GM12878 (cell line): ENCODE measurements at regions not wholly inside any gene's neighbourhood (a gene's known extent, or its start where the extent isn't known, plus 50 kb on each side); places are given as distances from the start of the nearest gene placed in this dataset.

ENCODE experiments used
- ATAC-seq: fragments of 200-7000 bp; cut with Tn5 transposase; 3 replicates; pipeline ENCODE4 v1.9.1; 2020; ENCODE audit warnings: mild to moderate bottlenecking, moderate library complexity
- BruUV-seq: library from RNA; stranded (reverse); fragments of 400-500 nt; replicated peaks from 2 replicates; lab custom pipeline; 2021; lab: Mats Ljungman, UMichigan
- CTCF ChIA-PET: fragments of 300-600 bp; sonication (Branson Sonifier 250); formaldehyde crosslinking; extraction: SDS; loops from one replicate; lab custom pipeline; 2021; ENCODE audit warnings: inconsistent platforms; lab: Yijun Ruan, JAX
- POLR2A ChIA-PET: fragments of 350-600 bp; formaldehyde crosslinking; extraction: SDS; loops from one replicate; lab custom pipeline; 2021; ENCODE audit warnings: inconsistent platforms; lab: Charles Lee
- RAD21 ChIA-PET: fragments of 300-600 bp; sonication (Branson Sonifier 250); formaldehyde crosslinking; loops from one replicate; lab custom pipeline; 2023; ENCODE audit warnings: antibody characterized with exemption; ENCODE audit not compliant: unreplicated experiment; lab: Charles Lee
- SMC1A ChIA-PET: fragments of 300-600 bp; sonication (Branson Sonifier 250); formaldehyde crosslinking; loops from one replicate; lab custom pipeline; 2023; ENCODE audit not compliant: unreplicated experiment, uncharacterized antibody; lab: Charles Lee
- DNase-seq: peaks from one replicate; pipeline ENCODE4 v3.0.0-alpha.2; 2011; ENCODE audit warnings: low read depth, low spot score
- FAIRE-seq: peaks from 3 replicates; lab custom pipeline; 2011; peaks lifted over from hg19 to GRCh38; lab: Jason Lieb, UNC
- H2AFZ ChIP-seq: 2 replicates; pipeline ENCODE4 v1.6.0; 2011; ENCODE audit warnings: low read depth, low read length, control low read depth; ENCODE audit not compliant: control insufficient read depth
- H3K27ac ChIP-seq: 2 replicates; pipeline ENCODE4 v1.5.1; 2011; ENCODE audit warnings: control low read depth; ENCODE audit not compliant: control insufficient read depth, insufficient read depth
- H3K27me3 ChIP-seq, 2 experiments: replicated peaks in 1 of 2; 2 replicates each; pipeline versions ENCODE4 v1.6.0 to v1.6.1; 2011; ENCODE audit warnings: low read length in 1 of 2; ENCODE audit not compliant: control insufficient read depth in 2 of 2, insufficient read depth in 2 of 2
- H3K36me3 ChIP-seq, 2 experiments: 2 replicates each; pipeline ENCODE4 v1.5.1; 2011; ENCODE audit warnings: low read length in 1 of 2; ENCODE audit not compliant: control insufficient read depth in 2 of 2, insufficient read depth in 2 of 2
- H3K4me1 ChIP-seq: 2 replicates; pipeline ENCODE4 v1.6.1; 2011; ENCODE audit warnings: mild to moderate bottlenecking, low read length, moderate library complexity, mixed read lengths; ENCODE audit not compliant: control insufficient read depth, insufficient read depth
- H3K4me2 ChIP-seq: 2 replicates; pipeline ENCODE4 v1.6.0; 2011; ENCODE audit warnings: control low read depth; ENCODE audit not compliant: control insufficient read depth, insufficient read depth
- H3K4me3 ChIP-seq: fragments of 200-600 bp; sonication (generic); 2 replicates; pipeline ENCODE4 v1.5.1; 2016
- H3K79me2 ChIP-seq: 2 replicates; pipeline ENCODE4 v1.6.0; 2011; ENCODE audit warnings: low read length; ENCODE audit not compliant: control insufficient read depth, insufficient read depth
- H3K9ac ChIP-seq: 2 replicates; pipeline ENCODE4 v1.8.0; 2011; ENCODE audit warnings: low read length, control low read depth, mixed read lengths; ENCODE audit not compliant: control insufficient read depth, insufficient read depth
- H3K9me3 ChIP-seq: replicated peaks from 3 replicates; pipeline ENCODE4 v1.5.1; 2011; ENCODE audit warnings: mild to moderate bottlenecking, low read length; ENCODE audit not compliant: control insufficient read depth, insufficient read depth
- H4K20me1 ChIP-seq: 2 replicates; pipeline ENCODE4 v1.6.0; 2011; ENCODE audit not compliant: control insufficient read depth, insufficient read depth
- BCL11A ChIP-seq: IDR thresholded peaks from 2 replicates; pipeline ENCODE4 v1.6.1; 2011; ENCODE audit warnings: low read depth, low read length
- BHLHE40 ChIP-seq, 2 experiments: fragments of 450-650 bp in 1 of 2; IDR thresholded peaks; 2 replicates each; pipeline ENCODE4 v1.6.1; 2011 to 2017; ENCODE audit warnings: low read depth in 2 of 2, borderline replicate concordance in 1 of 2, improper control_type of control experiment in 1 of 2, low read length in 1 of 2, mild to moderate bottlenecking in 1 of 2
- GATAD2B ChIP-seq: fragments of 450-650 bp; conservative IDR thresholded peaks from 2 replicates; pipeline ENCODE4 v1.6.1; 2017; ENCODE audit warnings: low read depth, mild to moderate bottlenecking, moderate library complexity
- IKZF2 ChIP-seq, 2 experiments: fragments of 450-650 bp; IDR thresholded peaks; 2 replicates each; pipeline ENCODE4 v1.6.1; 2017; ENCODE audit warnings: mild to moderate bottlenecking in 2 of 2, moderate library complexity in 2 of 2
- KLF5 ChIP-seq: fragments of 450-650 bp; IDR thresholded peaks from 2 replicates; pipeline ENCODE4 v1.6.1; 2014; ENCODE audit warnings: mild to moderate bottlenecking; ENCODE audit not compliant: partially characterized antibody
- MTA2 ChIP-seq: fragments of 450-650 bp; IDR thresholded peaks from 2 replicates; pipeline ENCODE4 v1.6.1; 2016; ENCODE audit warnings: low read depth, mild to moderate bottlenecking, moderate library complexity
- RUNX3 ChIP-seq: IDR thresholded peaks from 2 replicates; pipeline ENCODE4 v1.6.1; 2012; ENCODE audit warnings: low read length, inconsistent platforms
- SMC3 ChIP-seq: IDR thresholded peaks from 2 replicates; pipeline ENCODE4 v1.6.1; 2011; ENCODE audit warnings: low read length, improper control_type of control experiment, borderline replicate concordance
- SP1 ChIP-seq: IDR thresholded peaks from one replicate; pipeline ENCODE4 v1.6.1; 2011; ENCODE audit warnings: low read depth, low read length
- STAT3 ChIP-seq: IDR thresholded peaks from 2 replicates; pipeline ENCODE4 v1.6.1; 2011; ENCODE audit warnings: low read depth, low read length, improper control_type of control experiment
- ZBED1 ChIP-seq: IDR thresholded peaks from 2 replicates; pipeline ENCODE4 v1.6.1; 2016; ENCODE audit warnings: borderline replicate concordance
- WGBS: methylation state at CpG from one replicate; pipeline ENCODE4 v1.1.6; 2016; ENCODE audit warnings: low lambda C conversion rate; ENCODE audit not compliant: insufficient replicate concordance, insufficient coverage; ENCODE audit errors: missing lambda C conversion rate; 5-methylcytosine and 5-hydroxymethylcytosine counted together
- in situ Hi-C: fragments of 300-500 bp; cut with MboI; formaldehyde crosslinking; loops from 9 replicates; pipeline ENCODE4 v1.14.3; 2018; ENCODE audit warnings: mixed read lengths
- intact Hi-C: fragments of 100-400 bp; cut with micrococcal nuclease; formaldehyde crosslinking; loops from one replicate; pipeline ENCODE4 v1.14.2; 2022; ENCODE audit not compliant: unreplicated experiment
- TF ChIP-seq, protein P1 (sequence below): fragments of 450-650 bp; IDR thresholded peaks from 2 replicates; pipeline ENCODE4 v1.6.1; 2018; ENCODE audit warnings: borderline replicate concordance, mild to moderate bottlenecking; ENCODE audit not compliant: partially characterized antibody
- TF ChIP-seq, protein P2 (sequence below): IDR thresholded peaks from 2 replicates; pipeline ENCODE4 v1.6.1; 2011; ENCODE audit warnings: mild to moderate bottlenecking, low read depth, low read length, moderate library complexity; ENCODE audit not compliant: insufficient replicate concordance
- TF ChIP-seq, protein P3 (sequence below): fragments of 150-350 bp; IDR thresholded peaks from 2 replicates; pipeline ENCODE4 v1.6.1; 2016; ENCODE audit warnings: low read depth, low read length

DNA sequence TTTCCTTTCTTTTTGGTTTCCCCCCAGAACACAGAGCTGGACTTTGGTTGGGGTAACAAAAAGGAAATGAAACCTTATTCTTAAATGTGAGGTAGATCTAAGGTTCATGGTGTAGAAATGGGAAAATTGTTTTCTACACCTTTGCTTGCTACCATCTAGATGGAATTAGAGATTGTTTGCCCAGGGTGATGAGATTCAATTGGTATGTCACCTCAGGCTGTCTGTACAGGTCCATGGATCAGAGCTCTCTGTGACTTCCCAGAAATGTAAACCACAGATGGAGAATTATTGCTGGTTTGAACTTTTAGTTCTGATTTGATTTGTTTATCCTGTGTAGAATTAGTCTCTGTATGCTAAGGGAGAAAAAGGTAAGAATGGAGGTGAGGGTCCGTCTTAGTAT, 146.7 kb downstream of the PCDH7 start:
- Histone ChIP-seq H3K27ac (no peak overlapping the region), H3K9me3 (no peaks in the 10 kb centered on the region), H3K79me2 (no peaks in the 10 kb centered on the region), H3K4me1 (no peaks in the 10 kb centered on the region), H2AFZ (no peak overlapping the region), H3K27me3 (no peaks in the 10 kb centered on the region), H3K4me3 (no peak overlapping the region), H3K4me2 (no peak overlapping the region), H3K9ac (no peak overlapping the region), H3K36me3 (no peaks in the 10 kb centered on the region), H4K20me1 (no peaks in the 10 kb centered on the region)
- no peak for TF ChIP-seq KLF5
- no peak for TF ChIP-seq ZBED1
- no peak for TF ChIP-seq GATAD2B
- TF ChIP-seq, protein P1, sequence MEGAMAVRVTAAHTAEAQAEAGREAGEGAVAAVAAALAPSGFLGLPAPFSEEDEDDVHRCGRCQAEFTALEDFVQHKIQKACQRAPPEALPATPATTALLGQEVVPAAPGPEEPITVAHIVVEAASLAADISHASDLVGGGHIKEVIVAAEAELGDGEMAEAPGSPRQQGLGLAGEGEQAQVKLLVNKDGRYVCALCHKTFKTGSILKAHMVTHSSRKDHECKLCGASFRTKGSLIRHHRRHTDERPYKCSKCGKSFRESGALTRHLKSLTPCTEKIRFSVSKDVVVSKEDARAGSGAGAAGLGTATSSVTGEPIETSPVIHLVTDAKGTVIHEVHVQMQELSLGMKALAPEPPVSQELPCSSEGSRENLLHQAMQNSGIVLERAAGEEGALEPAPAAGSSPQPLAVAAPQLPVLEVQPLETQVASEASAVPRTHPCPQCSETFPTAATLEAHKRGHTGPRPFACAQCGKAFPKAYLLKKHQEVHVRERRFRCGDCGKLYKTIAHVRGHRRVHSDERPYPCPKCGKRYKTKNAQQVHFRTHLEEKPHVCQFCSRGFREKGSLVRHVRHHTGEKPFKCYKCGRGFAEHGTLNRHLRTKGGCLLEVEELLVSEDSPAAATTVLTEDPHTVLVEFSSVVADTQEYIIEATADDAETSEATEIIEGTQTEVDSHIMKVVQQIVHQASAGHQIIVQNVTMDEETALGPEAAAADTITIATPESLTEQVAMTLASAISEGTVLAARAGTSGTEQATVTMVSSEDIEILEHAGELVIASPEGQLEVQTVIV: no peak
- TF ChIP-seq BCL11A: no peak
- no peak for TF ChIP-seq IKZF2 (IDR thresholded peaks at IDR 0.05)
- TF ChIP-seq MTA2: no peak
- TF ChIP-seq RUNX3: no peak
- no peak for TF ChIP-seq STAT3
- TF ChIP-seq SP1: no peak
- TF ChIP-seq, protein P2, sequence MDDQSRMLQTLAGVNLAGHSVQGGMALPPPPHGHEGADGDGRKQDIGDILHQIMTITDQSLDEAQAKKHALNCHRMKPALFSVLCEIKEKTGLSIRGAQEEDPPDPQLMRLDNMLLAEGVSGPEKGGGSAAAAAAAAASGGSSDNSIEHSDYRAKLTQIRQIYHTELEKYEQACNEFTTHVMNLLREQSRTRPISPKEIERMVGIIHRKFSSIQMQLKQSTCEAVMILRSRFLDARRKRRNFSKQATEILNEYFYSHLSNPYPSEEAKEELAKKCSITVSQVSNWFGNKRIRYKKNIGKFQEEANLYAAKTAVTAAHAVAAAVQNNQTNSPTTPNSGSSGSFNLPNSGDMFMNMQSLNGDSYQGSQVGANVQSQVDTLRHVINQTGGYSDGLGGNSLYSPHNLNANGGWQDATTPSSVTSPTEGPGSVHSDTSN: no peak
- TF ChIP-seq SMC3: no peak
- no peak for TF ChIP-seq BHLHE40 (IDR thresholded peaks at IDR 0.05; ENCODE audit: borderline replicate concordance in 1 of 2, low read depth in 2 of 2, low read length in 1 of 2)
- TF ChIP-seq, protein P3, sequence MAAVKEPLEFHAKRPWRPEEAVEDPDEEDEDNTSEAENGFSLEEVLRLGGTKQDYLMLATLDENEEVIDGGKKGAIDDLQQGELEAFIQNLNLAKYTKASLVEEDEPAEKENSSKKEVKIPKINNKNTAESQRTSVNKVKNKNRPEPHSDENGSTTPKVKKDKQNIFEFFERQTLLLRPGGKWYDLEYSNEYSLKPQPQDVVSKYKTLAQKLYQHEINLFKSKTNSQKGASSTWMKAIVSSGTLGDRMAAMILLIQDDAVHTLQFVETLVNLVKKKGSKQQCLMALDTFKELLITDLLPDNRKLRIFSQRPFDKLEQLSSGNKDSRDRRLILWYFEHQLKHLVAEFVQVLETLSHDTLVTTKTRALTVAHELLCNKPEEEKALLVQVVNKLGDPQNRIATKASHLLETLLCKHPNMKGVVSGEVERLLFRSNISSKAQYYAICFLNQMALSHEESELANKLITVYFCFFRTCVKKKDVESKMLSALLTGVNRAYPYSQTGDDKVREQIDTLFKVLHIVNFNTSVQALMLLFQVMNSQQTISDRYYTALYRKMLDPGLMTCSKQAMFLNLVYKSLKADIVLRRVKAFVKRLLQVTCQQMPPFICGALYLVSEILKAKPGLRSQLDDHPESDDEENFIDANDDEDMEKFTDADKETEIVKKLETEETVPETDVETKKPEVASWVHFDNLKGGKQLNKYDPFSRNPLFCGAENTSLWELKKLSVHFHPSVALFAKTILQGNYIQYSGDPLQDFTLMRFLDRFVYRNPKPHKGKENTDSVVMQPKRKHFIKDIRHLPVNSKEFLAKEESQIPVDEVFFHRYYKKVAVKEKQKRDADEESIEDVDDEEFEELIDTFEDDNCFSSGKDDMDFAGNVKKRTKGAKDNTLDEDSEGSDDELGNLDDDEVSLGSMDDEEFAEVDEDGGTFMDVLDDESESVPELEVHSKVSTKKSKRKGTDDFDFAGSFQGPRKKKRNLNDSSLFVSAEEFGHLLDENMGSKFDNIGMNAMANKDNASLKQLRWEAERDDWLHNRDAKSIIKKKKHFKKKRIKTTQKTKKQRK: no peak
- FAIRE-seq: no peak
- ChIA-PET RAD21 (no interaction called here), SMC1A (interaction anchor here (1.0 kb wide), 1 partner anchor 12 kb away, joined by 3 read pairs; no protein-coding TSS in a partner anchor), POLR2A (no interaction called here), CTCF (no interaction called here)
- BruUV-seq: no TSS peak
- ATAC-seq: no peak
- in situ Hi-C loops: no loop called here
- intact Hi-C loops: no loop called here
- 47% methylated on average over 1 of the region's 1 CpG for WGBS
- no peak for DNase-seq
